T-helper 2 cell treated with Interferon-gamma antibody and Interleukin-4, amounts not matched to agents 5 μg/mL and 100 μg/mL, for 36 hours (primary cell): ENCODE measurements at regions not wholly inside any gene's neighbourhood (a gene's known extent, or its start where the extent isn't known, plus 50 kb on each side); places are given as distances from the start of the nearest gene placed in this dataset.

ENCODE experiments used
- DNase-seq: peaks from one replicate; pipeline ENCODE4 v3.0.0; 2021; ENCODE audit warnings: low spot score
- H3K27ac Mint-ChIP-seq: one replicate; pipeline ENCODE4 v1.8.0; 2021; ENCODE audit warnings: mild to moderate bottlenecking, mixed read lengths
- H3K27me3 Mint-ChIP-seq: one replicate; pipeline ENCODE4 v1.8.0; 2021; ENCODE audit warnings: low read depth, mixed read lengths
- H3K36me3 Mint-ChIP-seq: one replicate; pipeline ENCODE4 v1.8.0; 2021; ENCODE audit warnings: low read depth, mixed read lengths
- H3K4me1 Mint-ChIP-seq: one replicate; pipeline ENCODE4 v1.8.0; 2021; ENCODE audit warnings: low read depth, mixed read lengths
- H3K4me3 Mint-ChIP-seq: one replicate; pipeline ENCODE4 v1.8.0; 2022; ENCODE audit warnings: mild to moderate bottlenecking, moderate library complexity, mixed read lengths
- H3K9me3 Mint-ChIP-seq: one replicate; pipeline ENCODE4 v1.8.0; 2021; ENCODE audit warnings: mixed read lengths

GRCh38 chr10:108167766-108168165 lies 1003.3 kb upstream of the SORCS1 start:
- Mint-ChIP-seq H3K4me3 (no peak overlapping the region), H3K9me3 (peaks cover 3% of the 10 kb centered on the region), H3K4me1 (no peaks in the 10 kb centered on the region), H3K27me3 (no peaks in the 10 kb centered on the region), H3K27ac (no peak overlapping the region), H3K36me3 (no peaks in the 10 kb centered on the region)
- no peak for DNase-seq

- Mint-ChIP-seq H3K27me3 (no peaks in the 10 kb centered on the region), H3K27ac (no peak overlapping the region), H3K4me1 (no peaks in the 10 kb centered on the region), H3K9me3 (no peaks in the 10 kb centered on the region), H3K36me3 (no peaks in the 10 kb centered on the region), H3K4me3 (no peak overlapping the region)
- DNase-seq: no peak
Observed at GRCh38 chr10:108166401-108166800, 1001.9 kb upstream of the SORCS1 start.

DNA sequence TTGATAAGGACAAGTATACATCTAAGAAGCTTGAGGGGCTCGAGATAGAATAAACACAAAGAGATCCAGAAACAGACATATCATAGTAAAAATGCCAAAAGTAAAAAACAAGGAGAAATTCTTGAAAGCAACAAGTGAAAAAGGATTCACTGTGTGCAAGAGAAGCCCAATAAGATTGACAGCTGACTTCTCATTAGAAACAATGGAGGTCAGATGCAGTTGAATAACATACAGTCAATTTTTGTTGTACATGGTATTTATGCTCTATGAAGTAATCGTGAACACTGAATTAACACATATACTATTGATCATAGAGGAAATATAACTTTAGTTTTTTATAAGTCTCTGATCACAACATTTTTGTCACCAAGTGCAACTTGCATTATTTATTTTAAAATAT lies 982.8 kb upstream of the SORCS1 start:
- H3K9me3 Mint-ChIP-seq: peaks cover 36% of the 10 kb centered on the region
- H3K4me1 Mint-ChIP-seq: no peaks in the 10 kb centered on the region
- H3K27ac Mint-ChIP-seq: no peak overlapping the region
- no peak for DNase-seq
- H3K27me3 Mint-ChIP-seq: no peaks in the 10 kb centered on the region
- H3K36me3 Mint-ChIP-seq: no peaks in the 10 kb centered on the region
- no peak overlapping the region for H3K4me3 Mint-ChIP-seq

GRCh38 chr10:108141064-108141463 lies 976.6 kb upstream of the SORCS1 start:
- no peaks in the 10 kb centered on the region for H3K36me3 Mint-ChIP-seq
- no peak for DNase-seq
- H3K27ac Mint-ChIP-seq: no peak overlapping the region
- no peak overlapping the region for H3K4me3 Mint-ChIP-seq
- H3K9me3 Mint-ChIP-seq: peaks cover 17% of the 10 kb centered on the region
- no peaks in the 10 kb centered on the region for H3K27me3 Mint-ChIP-seq
- no peaks in the 10 kb centered on the region for H3K4me1 Mint-ChIP-seq

GRCh38 chr10:108132303-108132702 lies 967.8 kb upstream of the SORCS1 start:
- peaks cover 22% of the 10 kb centered on the region for H3K9me3 Mint-ChIP-seq
- no peaks in the 10 kb centered on the region for H3K4me1 Mint-ChIP-seq
- no peak overlapping the region for H3K4me3 Mint-ChIP-seq
- DNase-seq: no peak
- no peaks in the 10 kb centered on the region for H3K27me3 Mint-ChIP-seq
- no peaks in the 10 kb centered on the region for H3K36me3 Mint-ChIP-seq
- H3K27ac Mint-ChIP-seq: no peak overlapping the region

GRCh38 chr10:108130575-108130974 lies 966.1 kb upstream of the SORCS1 start:
- Mint-ChIP-seq H3K9me3 (peaks cover 11% of the 10 kb centered on the region), H3K36me3 (no peaks in the 10 kb centered on the region), H3K4me3 (no peak overlapping the region), H3K27ac (no peak overlapping the region), H3K4me1 (no peaks in the 10 kb centered on the region), H3K27me3 (no peaks in the 10 kb centered on the region)
- DNase-seq: no peak

DNA sequence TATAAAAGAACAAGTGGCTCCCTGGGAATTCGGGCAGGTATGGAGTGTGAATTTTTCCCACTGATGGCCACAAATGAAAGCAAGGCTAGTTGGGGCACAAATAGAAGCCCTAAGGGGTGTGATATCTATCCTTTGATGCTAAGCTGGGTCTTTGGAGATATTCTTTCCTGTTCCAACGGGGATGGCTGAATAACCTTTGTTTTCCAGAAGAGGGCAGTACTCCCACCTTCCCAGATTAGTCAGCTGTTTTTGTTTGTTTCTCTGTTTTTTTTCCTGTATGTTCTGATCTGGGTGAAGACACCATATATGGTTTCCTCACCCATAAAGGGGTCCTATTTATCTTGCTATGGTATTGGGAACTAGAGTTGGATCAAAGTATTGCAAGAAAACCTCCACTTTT lies 947.7 kb upstream of the SORCS1 start:
- Mint-ChIP-seq H3K4me3 (no peak overlapping the region), H3K27ac (no peak overlapping the region), H3K27me3 (no peaks in the 10 kb centered on the region), H3K4me1 (no peaks in the 10 kb centered on the region), H3K9me3 (peaks cover 13% of the 10 kb centered on the region), H3K36me3 (no peaks in the 10 kb centered on the region)
- DNase-seq: no peak

- Mint-ChIP-seq H3K36me3 (no peaks in the 10 kb centered on the region), H3K4me3 (no peak overlapping the region), H3K27ac (no peak overlapping the region), H3K27me3 (no peaks in the 10 kb centered on the region), H3K4me1 (no peaks in the 10 kb centered on the region), H3K9me3 (peaks cover 5% of the 10 kb centered on the region)
- no peak for DNase-seq
Observed at GRCh38 chr10:108104551-108105156, 940.1 kb upstream of the SORCS1 start.

GRCh38 chr10:108097258-108097657 lies 932.8 kb upstream of the SORCS1 start:
- H3K4me3 Mint-ChIP-seq: no peak overlapping the region
- no peaks in the 10 kb centered on the region for H3K36me3 Mint-ChIP-seq
- H3K4me1 Mint-ChIP-seq: no peaks in the 10 kb centered on the region
- no peaks in the 10 kb centered on the region for H3K9me3 Mint-ChIP-seq
- H3K27ac Mint-ChIP-seq: no peak overlapping the region
- no peak for DNase-seq
- no peaks in the 10 kb centered on the region for H3K27me3 Mint-ChIP-seq

DNA sequence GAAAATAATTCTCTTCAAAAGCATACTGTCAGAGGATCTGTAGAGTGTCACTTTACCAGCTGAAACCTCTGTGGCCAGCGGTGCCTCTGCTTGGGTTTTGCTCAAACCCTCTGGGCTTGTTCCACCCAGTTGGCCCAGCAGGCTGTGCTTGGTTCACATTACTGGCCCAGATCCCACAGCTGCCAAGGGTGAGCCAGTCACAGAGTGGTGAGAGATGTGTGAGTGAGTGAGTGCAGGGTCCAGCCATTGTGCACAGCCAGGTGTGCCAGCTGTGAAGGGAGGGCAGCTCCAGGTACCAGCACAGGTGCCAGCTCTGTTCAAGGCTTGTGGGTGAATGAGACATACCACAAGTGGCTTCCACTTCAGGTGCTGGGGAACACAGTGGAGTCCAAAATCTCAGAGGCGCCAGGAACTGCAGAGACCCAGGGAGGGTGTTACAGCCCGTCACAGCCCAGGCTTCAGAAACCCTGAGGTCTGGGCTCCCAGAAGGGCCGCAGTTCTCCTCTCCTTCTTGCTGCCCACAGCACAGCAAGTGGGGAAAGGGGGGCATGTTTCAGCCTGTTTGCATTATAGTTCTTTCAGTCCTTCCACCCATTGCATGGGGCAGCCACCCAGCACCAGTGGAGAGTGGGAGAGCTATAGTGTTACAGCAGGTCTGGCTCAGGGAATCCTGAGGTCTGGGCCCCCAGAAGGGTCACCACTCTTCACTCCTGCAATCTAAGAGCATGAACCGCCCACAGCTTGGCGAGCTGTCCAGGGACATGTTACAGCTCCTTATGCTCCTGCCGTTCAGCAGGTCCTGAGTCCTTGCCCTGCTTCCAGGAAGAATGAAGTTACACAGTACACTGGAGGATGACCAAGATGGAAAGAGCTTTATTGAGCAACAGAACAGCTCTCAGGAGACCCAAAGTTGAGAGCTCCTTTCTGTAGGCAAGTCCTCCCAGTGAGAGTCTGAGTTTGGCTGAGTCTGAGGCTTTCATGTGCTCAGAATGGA lies 931.7 kb upstream of the SORCS1 start:
- no peak for DNase-seq
- H3K4me3 Mint-ChIP-seq: no peak overlapping the region
- no peaks in the 10 kb centered on the region for H3K4me1 Mint-ChIP-seq
- H3K9me3 Mint-ChIP-seq: no peaks in the 10 kb centered on the region
- H3K27me3 Mint-ChIP-seq: no peaks in the 10 kb centered on the region
- H3K27ac Mint-ChIP-seq: no peak overlapping the region
- H3K36me3 Mint-ChIP-seq: no peaks in the 10 kb centered on the region

- DNase-seq: no peak
- no peaks in the 10 kb centered on the region for H3K36me3 Mint-ChIP-seq
- H3K27me3 Mint-ChIP-seq: no peaks in the 10 kb centered on the region
- H3K27ac Mint-ChIP-seq: no peak overlapping the region
- no peaks in the 10 kb centered on the region for H3K4me1 Mint-ChIP-seq
- no peak overlapping the region for H3K4me3 Mint-ChIP-seq
- no peaks in the 10 kb centered on the region for H3K9me3 Mint-ChIP-seq
Observed at GRCh38 chr10:108090476-108091215, 926.1 kb upstream of the SORCS1 start.

DNA sequence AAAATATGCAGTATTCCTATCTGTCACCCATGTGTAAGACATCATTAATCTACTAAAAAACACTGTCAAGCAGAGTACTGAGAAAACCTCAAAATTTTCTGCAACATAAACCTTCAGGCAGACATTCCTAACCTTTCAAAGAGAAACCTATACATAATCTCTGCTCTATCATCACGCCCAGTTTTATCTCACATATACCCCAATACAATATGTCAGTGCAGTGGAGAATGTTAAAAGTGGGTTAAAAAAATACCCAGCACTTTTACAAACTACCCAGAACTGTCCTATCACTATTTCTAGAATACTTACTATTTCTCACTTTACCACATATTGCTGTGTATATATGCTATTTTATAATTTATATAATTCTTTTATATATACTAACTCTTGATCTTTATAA lies 922.0 kb upstream of the SORCS1 start:
- H3K36me3 Mint-ChIP-seq: no peaks in the 10 kb centered on the region
- no peaks in the 10 kb centered on the region for H3K27me3 Mint-ChIP-seq
- H3K4me1 Mint-ChIP-seq: no peaks in the 10 kb centered on the region
- H3K4me3 Mint-ChIP-seq: no peak overlapping the region
- no peak for DNase-seq
- H3K27ac Mint-ChIP-seq: no peak overlapping the region
- no peaks in the 10 kb centered on the region for H3K9me3 Mint-ChIP-seq

DNA sequence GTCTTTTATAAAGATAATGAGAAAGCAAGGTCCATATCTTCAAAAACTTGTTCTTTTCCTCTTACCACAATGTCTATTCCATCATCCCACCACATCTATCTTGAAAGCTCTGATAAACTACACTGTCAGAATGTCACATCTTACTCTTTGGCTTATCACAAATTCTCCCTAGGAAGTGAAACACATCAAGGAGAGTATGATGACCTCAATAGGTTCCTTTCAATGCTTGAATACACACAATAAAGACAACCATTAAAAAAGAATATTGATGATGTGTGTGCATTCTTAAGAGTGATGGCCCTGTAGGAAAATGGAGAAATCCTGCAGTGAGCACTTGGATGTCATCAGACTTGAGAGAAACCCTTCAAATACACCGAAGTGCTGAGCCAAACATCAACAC lies 918.1 kb upstream of the SORCS1 start:
- Mint-ChIP-seq H3K36me3 (no peaks in the 10 kb centered on the region), H3K27ac (no peak overlapping the region), H3K4me1 (no peaks in the 10 kb centered on the region), H3K27me3 (no peaks in the 10 kb centered on the region), H3K9me3 (peaks cover 6% of the 10 kb centered on the region), H3K4me3 (no peak overlapping the region)
- no peak for DNase-seq

GRCh38 chr10:108078263-108078662 lies 913.8 kb upstream of the SORCS1 start:
- no peaks in the 10 kb centered on the region for H3K4me1 Mint-ChIP-seq
- peaks cover 13% of the 10 kb centered on the region for H3K9me3 Mint-ChIP-seq
- no peak for DNase-seq
- H3K4me3 Mint-ChIP-seq: no peak overlapping the region
- H3K36me3 Mint-ChIP-seq: no peaks in the 10 kb centered on the region
- no peak overlapping the region for H3K27ac Mint-ChIP-seq
- H3K27me3 Mint-ChIP-seq: no peaks in the 10 kb centered on the region
